ENCODE measurements at regions not wholly inside any gene's neighbourhood (a gene's known extent, or its start where the extent isn't known, plus 50 kb on each side); places are given as distances from the start of the nearest gene placed in this dataset.

- TF ChIP-seq CTCF (IDR thresholded peaks at IDR 0.05) (no peak), EP300 (IDR thresholded peaks at IDR 0.05) (no peak)
Measured at GRCh38 chr10:59020502-59020901, 155.9 kb upstream of the PHYHIPL start.

Data from sigmoid colon (tissue), 4 donors.